ENCODE measurements at regions not wholly inside any gene's neighbourhood (a gene's known extent, or its start where the extent isn't known, plus 50 kb on each side); places are given as distances from the start of the nearest gene placed in this dataset.

- no peaks in the 10 kb centered on the region for H3K36me3 Mint-ChIP-seq (ENCODE audit: low read depth)
- no peaks in the 10 kb centered on the region for H3K4me1 Mint-ChIP-seq
- POLR2A ChIA-PET = no interaction called here
- no peaks in the 10 kb centered on the region for H3K27me3 Mint-ChIP-seq
- intact Hi-C loops (cut with micrococcal nuclease) = no loop called here
- no peak overlapping the region for H3K27ac Mint-ChIP-seq
- CTCF ChIA-PET = no interaction called here
- H3K9me3 Mint-ChIP-seq = no peaks in the 10 kb centered on the region
- no peak for TF ChIP-seq CTCF (IDR thresholded peaks at IDR 0.05)
- no peak overlapping the region for H3K4me3 Mint-ChIP-seq
- DNase-seq (no peak), ATAC-seq (ENCODE audit: low read depth) (no peak)
These were observed 94.8 kb upstream of the SPATA31C2 start for GRCh38 chr9:88233091-88233490.

- TF ChIP-seq CTCF (IDR thresholded peaks at IDR 0.05) = no peak
- Mint-ChIP-seq H3K27me3 (no peaks in the 10 kb centered on the region), H3K9me3 (no peaks in the 10 kb centered on the region), H3K27ac (no peak overlapping the region), H3K4me3 (no peak overlapping the region), H3K36me3 (ENCODE audit: low read depth) (no peaks in the 10 kb centered on the region), H3K4me1 (no peaks in the 10 kb centered on the region)
- POLR2A ChIA-PET = no interaction called here
- ATAC-seq (ENCODE audit: low read depth) = no peak
- intact Hi-C loops (cut with micrococcal nuclease) = no loop called here
- CTCF ChIA-PET = no interaction called here
- no peak for DNase-seq
These were observed 92.3 kb upstream of the SPATA31C2 start for GRCh38 chr9:88230612-88231011.

GRCh38 chr9:88229434-88229833 is 91.2 kb upstream of the SPATA31C2 start:
- H3K36me3 Mint-ChIP-seq (ENCODE audit: low read depth) = no peaks in the 10 kb centered on the region
- no peak for TF ChIP-seq CTCF (IDR thresholded peaks at IDR 0.05)
- ChIA-PET CTCF (no interaction called here), POLR2A (no interaction called here)
- intact Hi-C loops (cut with micrococcal nuclease) = no loop called here
- DNase-seq = no peak
- H3K4me1 Mint-ChIP-seq = no peaks in the 10 kb centered on the region
- H3K9me3 Mint-ChIP-seq = no peaks in the 10 kb centered on the region
- no peak overlapping the region for H3K4me3 Mint-ChIP-seq
- no peak overlapping the region for H3K27ac Mint-ChIP-seq
- ATAC-seq (ENCODE audit: low read depth) = no peak
- H3K27me3 Mint-ChIP-seq = no peaks in the 10 kb centered on the region

GRCh38 chr9:88224938-88225337 is 86.7 kb upstream of the SPATA31C2 start:
- Mint-ChIP-seq H3K9me3 (no peaks in the 10 kb centered on the region), H3K27me3 (no peaks in the 10 kb centered on the region), H3K27ac (no peak overlapping the region), H3K4me1 (no peaks in the 10 kb centered on the region), H3K4me3 (no peak overlapping the region), H3K36me3 (ENCODE audit: low read depth) (no peaks in the 10 kb centered on the region)
- intact Hi-C loops (cut with micrococcal nuclease) = no loop called here
- ChIA-PET CTCF (no interaction called here), POLR2A (no interaction called here)
- no peak for TF ChIP-seq CTCF (IDR thresholded peaks at IDR 0.05)
- ATAC-seq (ENCODE audit: low read depth) (no peak), DNase-seq (no peak)

GRCh38 chr9:88221105-88221504 is 82.8 kb upstream of the SPATA31C2 start:
- intact Hi-C loops (cut with micrococcal nuclease) = no loop called here
- CTCF ChIA-PET = no interaction called here
- TF ChIP-seq CTCF (IDR thresholded peaks at IDR 0.05) = no peak
- H3K4me1 Mint-ChIP-seq = no peaks in the 10 kb centered on the region
- ATAC-seq (ENCODE audit: low read depth) (no peak), DNase-seq (no peak)
- H3K4me3 Mint-ChIP-seq = no peak overlapping the region
- no peaks in the 10 kb centered on the region for H3K9me3 Mint-ChIP-seq
- H3K27ac Mint-ChIP-seq = no peak overlapping the region
- H3K27me3 Mint-ChIP-seq = no peaks in the 10 kb centered on the region
- POLR2A ChIA-PET = no interaction called here
- H3K36me3 Mint-ChIP-seq (ENCODE audit: low read depth) = no peaks in the 10 kb centered on the region
